ENCODE measurements at regions not wholly inside any gene's neighbourhood (a gene's known extent, or its start where the extent isn't known, plus 50 kb on each side); places are given as distances from the start of the nearest gene placed in this dataset.

- DNase-seq (ENCODE audit: low read depth) = no peak
- no peak overlapping the region for H3K4me3 ChIP-seq (ENCODE audit: control insufficient read depth, low read depth, low read length)
- TF ChIP-seq CTCF (IDR thresholded peaks at IDR 0.05; ENCODE audit: control insufficient read depth, insufficient read depth, low read depth, low read length, missing control alignments) = no peak
Measured at GRCh38 chr7:67547183-67547907, 550.7 kb downstream of the TYW1 start.

- TF ChIP-seq CTCF (IDR thresholded peaks at IDR 0.05; ENCODE audit: control insufficient read depth, insufficient read depth, low read depth, low read length, missing control alignments) = no peak
- DNase-seq (ENCODE audit: low read depth) = no peak
Measured at GRCh38 chr7:67549126-67549525, 552.5 kb downstream of the TYW1 start.

GRCh38 chr7:67550801-67551436 is 554.3 kb downstream of the TYW1 start:
- H3K4me3 ChIP-seq (ENCODE audit: control insufficient read depth, low read depth, low read length) = no peak overlapping the region
- no peak for DNase-seq (ENCODE audit: low read depth)
- no peak for TF ChIP-seq CTCF (IDR thresholded peaks at IDR 0.05; ENCODE audit: control insufficient read depth, insufficient read depth, low read depth, low read length, missing control alignments)

More at GRCh38 chr7:67549126-67549525, 552.5 kb downstream of the TYW1 start:
- H3K4me3 ChIP-seq (ENCODE audit: control insufficient read depth, low read depth, low read length) = no peak overlapping the region

GRCh38 chr7:67552738-67553137 is 556.1 kb downstream of the TYW1 start:
- H3K4me3 ChIP-seq (ENCODE audit: control insufficient read depth, low read depth, low read length) = no peak overlapping the region
- DNase-seq (ENCODE audit: low read depth) = no peak
- TF ChIP-seq CTCF (IDR thresholded peaks at IDR 0.05; ENCODE audit: control insufficient read depth, insufficient read depth, low read depth, low read length, missing control alignments) = no peak

GRCh38 chr7:67553378-67553777 is 556.7 kb downstream of the TYW1 start:
- no peak for DNase-seq (ENCODE audit: low read depth)
- no peak overlapping the region for H3K4me3 ChIP-seq (ENCODE audit: control insufficient read depth, low read depth, low read length)
- TF ChIP-seq CTCF (IDR thresholded peaks at IDR 0.05; ENCODE audit: control insufficient read depth, insufficient read depth, low read depth, low read length, missing control alignments) = no peak

GRCh38 chr7:67554986-67555385 is 558.4 kb downstream of the TYW1 start:
- DNase-seq (ENCODE audit: low read depth) = no peak
- no peak overlapping the region for H3K4me3 ChIP-seq (ENCODE audit: control insufficient read depth, low read depth, low read length)
- TF ChIP-seq CTCF (IDR thresholded peaks at IDR 0.05; ENCODE audit: control insufficient read depth, insufficient read depth, low read depth, low read length, missing control alignments) = no peak
